Hepatocyte (in vitro differentiated cells): ENCODE measurements at regions not wholly inside any gene's neighbourhood (a gene's known extent, or its start where the extent isn't known, plus 50 kb on each side); places are given as distances from the start of the nearest gene placed in this dataset.
"Not testable (repeated sequence)": the region's sequence is repeated elsewhere in the genome, so short reads cannot be mapped to it uniquely, and the experiment has no call there.

Experiments
- EZH2 ChIP-seq: fragments of 200-600 bp; sonication (generic); IDR thresholded peaks from 2 replicates; pipeline ENCODE4 v1.6.1; 2016; ENCODE audit warnings: antibody characterized with exemption, mild to moderate bottlenecking, borderline replicate concordance
- EZH2phosphoT487 ChIP-seq: fragments of 200-600 bp; sonication (generic); IDR thresholded peaks from one replicate; pipeline ENCODE4 v1.6.1; 2018; ENCODE audit warnings: antibody characterized with exemption, mild to moderate bottlenecking, low read depth, moderate library complexity; ENCODE audit not compliant: unreplicated experiment, severe bottlenecking
- TF ChIP-seq, protein P1 (sequence below): fragments of 200-600 bp; sonication (generic); IDR thresholded peaks from 2 replicates; pipeline ENCODE4 v1.5.1; 2016; ENCODE audit warnings: antibody characterized with exemption, mild to moderate bottlenecking; ENCODE audit not compliant: poor library complexity

DNA sequence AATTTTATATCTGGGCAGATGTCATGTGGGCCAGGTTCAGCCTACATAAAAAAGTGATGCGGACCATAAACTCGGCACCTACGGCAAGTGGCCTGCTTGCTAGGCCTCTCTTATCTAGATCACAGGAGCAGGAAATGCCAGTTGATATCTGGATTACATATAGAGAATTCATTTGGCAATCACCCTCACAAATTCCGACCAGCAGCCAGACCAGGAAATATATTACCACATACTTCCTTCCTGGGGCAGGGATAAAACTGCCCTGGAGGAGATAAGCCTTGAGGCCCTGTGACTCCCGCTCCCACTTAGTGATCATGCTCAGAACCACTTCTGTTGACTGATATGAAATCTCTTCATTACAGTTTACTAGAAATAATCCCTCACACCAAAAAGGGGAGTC, 282.4 kb upstream of the FRG1 start:
- TF ChIP-seq, protein P1, sequence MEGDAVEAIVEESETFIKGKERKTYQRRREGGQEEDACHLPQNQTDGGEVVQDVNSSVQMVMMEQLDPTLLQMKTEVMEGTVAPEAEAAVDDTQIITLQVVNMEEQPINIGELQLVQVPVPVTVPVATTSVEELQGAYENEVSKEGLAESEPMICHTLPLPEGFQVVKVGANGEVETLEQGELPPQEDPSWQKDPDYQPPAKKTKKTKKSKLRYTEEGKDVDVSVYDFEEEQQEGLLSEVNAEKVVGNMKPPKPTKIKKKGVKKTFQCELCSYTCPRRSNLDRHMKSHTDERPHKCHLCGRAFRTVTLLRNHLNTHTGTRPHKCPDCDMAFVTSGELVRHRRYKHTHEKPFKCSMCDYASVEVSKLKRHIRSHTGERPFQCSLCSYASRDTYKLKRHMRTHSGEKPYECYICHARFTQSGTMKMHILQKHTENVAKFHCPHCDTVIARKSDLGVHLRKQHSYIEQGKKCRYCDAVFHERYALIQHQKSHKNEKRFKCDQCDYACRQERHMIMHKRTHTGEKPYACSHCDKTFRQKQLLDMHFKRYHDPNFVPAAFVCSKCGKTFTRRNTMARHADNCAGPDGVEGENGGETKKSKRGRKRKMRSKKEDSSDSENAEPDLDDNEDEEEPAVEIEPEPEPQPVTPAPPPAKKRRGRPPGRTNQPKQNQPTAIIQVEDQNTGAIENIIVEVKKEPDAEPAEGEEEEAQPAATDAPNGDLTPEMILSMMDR: not testable (repeated sequence)
- not testable (repeated sequence) for TF ChIP-seq EZH2phosphoT487, EZH2
